Kidney glomerular epithelial cell (primary cell): ENCODE measurements at regions not wholly inside any gene's neighbourhood (a gene's known extent, or its start where the extent isn't known, plus 50 kb on each side); places are given as distances from the start of the nearest gene placed in this dataset.

Source experiments
- DNase-seq: peaks from one replicate; lab custom pipeline; 2025; lab: John Stamatoyannopoulos, UW

DNA sequence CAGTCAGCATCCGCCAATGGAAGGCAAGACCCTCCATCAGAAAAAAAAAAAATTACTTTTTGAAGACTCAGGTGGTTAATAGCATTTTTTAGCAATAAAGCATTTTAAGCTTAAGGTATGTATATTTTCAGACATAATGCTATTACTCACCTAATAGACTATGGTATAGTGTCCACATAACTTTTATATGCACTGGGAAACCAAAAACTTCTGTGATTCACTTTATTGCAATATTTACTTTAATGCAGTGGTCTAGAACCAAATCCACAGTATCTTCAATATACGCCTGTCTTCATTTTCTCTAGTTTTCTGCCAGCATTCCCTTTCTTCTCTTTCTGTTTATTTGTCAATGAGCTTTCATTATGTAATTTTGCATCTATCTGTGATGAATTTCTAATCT is 418.1 kb downstream of the SLITRK6 start:
- DNase-seq = no peak

DNA sequence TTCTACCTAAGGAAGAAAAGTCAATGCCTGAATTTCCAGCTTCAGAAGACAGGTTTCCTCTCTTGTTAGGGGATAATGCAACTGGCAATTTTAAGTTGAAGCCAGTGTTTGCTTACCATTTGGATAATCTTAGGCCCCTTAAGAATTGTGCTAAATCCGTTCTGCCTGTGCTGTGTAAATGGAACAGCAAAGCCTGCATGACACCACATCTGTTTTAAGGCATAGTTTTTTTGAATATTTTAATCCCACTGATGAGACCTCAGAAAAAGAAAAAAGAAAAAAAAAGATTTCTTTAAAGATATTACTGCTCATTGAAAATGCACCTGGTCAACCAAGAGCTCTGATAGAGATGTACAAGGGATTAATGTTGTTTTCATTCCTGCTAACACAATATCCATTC is 419.2 kb downstream of the SLITRK6 start:
- DNase-seq = no peak

DNA sequence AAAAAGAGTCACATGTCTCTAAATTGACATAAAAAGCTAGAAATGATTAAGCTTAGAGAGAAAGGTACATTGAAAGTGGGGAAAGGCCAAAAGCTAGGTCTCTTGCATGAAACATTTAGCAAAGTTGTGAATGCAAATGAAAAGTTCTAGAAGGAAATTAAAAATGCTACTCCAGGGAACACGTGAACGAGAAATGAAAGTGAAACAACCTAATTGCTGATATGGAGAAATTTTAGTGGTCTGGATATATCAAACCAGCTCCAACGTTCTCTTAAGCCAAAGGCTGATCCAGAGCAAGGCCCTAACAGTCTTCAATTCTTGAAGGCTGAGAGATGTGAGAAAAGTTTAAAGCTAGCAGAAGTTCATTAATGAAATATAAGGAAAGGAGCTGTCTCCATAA is 419.8 kb downstream of the SLITRK6 start:
- no peak for DNase-seq

DNA sequence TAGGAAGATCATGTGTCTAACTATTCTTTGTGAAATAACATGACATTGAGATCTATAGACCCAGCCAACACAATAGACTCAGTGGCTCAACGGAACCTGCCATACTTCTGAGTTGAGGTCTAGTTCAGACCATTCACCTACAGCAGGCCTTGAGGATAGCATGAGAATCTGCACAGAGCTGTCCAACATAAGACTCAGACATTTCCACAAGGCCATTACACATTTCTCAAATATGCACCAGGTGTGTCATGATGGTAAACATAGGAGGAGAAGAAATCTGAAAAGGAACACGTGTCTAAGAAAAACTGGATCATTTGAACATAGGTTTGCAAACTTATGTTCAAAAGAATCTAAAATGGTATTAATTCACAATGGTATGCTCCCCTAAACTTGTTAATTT is 421.4 kb downstream of the SLITRK6 start:
- DNase-seq = no peak

DNA sequence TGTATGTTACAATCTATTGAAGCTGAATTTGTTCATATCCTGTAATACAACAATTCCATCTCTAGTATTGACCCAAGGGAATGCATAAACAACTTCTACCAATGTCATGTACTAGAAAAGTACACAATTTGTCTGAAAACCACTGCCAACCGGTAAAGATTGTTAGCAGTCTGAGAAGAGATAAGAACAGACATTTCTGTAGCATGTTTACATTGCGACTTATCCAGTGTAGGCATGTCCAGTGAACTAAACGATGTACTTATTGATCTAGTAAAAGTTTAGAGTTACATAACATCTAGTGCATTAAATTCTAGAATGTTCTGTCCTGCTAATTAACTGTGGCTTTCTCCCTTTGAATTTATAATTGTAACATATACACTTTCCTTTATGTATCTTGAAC is 425.9 kb downstream of the SLITRK6 start:
- no peak for DNase-seq

DNA sequence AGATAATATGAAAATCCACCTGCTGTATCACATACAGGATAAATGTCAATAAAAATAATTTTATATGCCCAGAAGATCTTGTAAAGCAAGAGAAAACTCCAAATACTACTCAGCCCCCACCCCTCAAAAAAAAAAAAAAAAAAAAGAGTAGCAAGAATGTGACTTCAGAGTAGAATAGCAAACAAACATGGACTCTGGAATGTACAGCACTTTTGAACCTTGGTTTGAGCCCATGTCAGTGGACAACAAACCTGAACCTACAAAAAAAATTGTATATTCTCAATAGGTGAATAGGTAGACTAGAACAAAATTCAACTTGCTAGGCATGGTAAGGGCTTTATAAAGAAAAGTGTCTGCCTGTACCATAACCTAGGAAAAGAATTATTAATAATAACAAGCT is 428.0 kb downstream of the SLITRK6 start:
- DNase-seq = no peak

DNA sequence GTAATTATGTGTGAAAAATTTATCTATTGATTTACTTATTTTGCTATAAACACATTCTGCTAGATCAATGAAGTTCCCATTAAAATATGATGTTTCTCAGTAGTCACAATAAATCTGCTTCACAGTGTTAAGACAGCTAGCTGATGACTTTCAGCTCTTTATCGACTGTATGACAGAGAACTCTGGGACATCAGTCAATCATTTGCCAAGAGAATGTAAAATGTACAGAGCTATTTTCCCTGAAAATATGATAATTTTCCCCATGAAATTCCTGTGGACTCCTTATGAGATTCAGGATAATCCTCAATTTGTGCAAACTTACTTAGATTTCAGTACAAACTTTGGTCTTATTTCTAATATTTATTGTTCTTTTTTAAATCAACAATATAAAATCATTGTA is 430.5 kb downstream of the SLITRK6 start:
- DNase-seq = no peak

DNA sequence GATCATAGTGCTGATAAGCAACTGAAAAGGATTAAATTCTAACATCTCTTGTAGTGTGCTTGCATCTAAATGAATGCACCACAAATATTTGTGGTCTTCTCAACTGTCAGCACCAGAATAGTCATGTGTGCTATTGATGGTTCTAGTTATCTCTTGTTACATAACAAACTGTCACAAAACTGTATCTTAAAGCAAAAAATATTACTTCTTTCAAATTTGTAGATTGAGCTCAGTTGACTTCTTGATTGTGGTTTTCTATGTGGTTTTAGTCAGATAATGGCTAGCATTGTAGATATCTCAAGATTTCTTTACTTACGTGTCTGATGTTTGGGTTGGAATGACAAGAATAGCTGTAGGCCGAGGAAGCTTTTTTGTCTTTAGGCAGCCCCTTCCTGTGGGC is 431.3 kb downstream of the SLITRK6 start:
- DNase-seq = no peak

DNA sequence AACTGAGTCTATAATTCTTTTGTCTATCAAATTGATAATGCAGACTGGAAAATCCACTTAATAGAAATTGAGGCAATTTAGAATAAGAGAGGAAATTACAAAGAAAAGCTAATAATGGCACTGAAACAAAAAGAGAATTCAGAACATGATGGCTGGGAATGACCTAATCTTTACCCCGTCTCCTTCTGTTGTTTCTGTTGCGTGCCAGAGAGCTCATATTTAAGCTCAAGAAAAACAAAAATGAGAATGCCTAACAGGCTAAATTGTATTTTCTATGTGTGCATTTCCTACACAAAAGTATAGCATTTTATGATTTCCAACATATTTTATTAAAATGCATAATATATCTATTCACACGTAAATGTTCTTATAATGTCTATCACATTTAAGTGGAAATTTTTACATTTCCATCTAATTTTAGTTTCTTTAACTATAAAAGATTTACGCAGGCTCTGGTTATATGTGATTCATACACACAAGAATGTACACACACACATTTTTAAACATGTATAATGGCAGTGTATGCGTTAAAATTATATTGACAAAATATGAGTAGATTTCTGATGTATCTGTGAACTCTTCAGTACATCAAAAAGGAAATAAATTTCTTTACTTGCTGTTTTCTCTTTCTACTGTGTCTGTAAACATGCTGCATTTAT is 432.3 kb downstream of the SLITRK6 start:
- no peak for DNase-seq

DNA sequence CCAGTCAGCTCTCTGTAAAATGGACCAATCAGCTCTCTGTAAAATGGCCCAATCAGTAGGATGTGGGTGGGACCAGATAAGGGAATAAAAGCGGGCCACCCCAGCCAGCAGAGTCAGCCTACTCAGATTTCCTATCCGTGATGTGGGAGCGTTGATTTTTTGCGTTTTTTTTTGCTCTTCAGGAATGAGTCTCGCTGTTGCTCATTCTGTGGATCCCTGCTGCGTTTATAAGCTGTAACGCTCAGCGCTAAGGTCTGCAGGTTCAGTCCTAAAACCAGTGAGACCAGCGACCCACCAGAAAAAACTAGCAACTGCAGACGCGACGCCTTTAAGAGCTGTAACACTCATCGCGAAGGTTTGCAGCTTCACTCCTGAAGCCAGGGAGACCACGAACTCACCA is 435.7 kb downstream of the SLITRK6 start:
- no peak for DNase-seq

DNA sequence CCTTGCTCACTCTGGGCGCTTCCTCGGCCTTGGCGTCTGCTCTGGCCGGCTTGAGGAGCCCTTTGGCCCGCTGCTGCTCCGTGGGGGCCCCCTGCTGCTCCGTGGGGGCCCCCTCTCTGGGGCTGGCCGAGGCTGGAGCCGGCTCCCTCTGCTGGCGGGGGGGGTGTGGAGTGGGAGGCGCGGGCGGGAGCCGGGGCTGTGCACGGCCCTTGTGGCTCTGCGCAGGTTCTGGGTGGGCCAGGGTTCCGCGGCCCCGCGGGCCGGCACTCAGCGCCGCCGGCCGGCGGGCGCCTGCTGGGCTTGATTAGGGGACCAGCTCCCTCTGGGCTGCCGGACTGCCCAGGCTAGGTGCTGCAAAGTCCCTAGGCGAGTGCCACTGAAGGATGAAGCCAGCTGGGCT is 436.2 kb downstream of the SLITRK6 start:
- no peak for DNase-seq

DNA sequence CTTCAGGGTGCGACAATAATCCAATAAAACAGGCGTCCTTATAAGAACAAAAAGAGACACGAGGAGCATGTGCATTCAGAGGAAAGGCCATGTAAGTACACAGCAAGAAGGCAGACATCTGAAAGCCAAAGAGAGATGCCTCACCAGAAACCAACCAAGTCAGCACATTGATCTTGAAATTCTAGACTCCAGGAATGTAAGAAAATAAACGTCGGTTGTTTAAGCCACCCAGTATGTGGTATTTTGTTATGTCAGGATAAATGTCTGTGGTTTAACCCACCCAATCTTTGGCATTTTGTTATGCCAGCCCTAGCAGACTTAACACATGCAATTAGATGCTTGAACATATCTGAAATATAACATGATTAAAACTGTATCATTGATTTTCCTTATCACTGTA is 452.0 kb downstream of the SLITRK6 start:
- no peak for DNase-seq

DNA sequence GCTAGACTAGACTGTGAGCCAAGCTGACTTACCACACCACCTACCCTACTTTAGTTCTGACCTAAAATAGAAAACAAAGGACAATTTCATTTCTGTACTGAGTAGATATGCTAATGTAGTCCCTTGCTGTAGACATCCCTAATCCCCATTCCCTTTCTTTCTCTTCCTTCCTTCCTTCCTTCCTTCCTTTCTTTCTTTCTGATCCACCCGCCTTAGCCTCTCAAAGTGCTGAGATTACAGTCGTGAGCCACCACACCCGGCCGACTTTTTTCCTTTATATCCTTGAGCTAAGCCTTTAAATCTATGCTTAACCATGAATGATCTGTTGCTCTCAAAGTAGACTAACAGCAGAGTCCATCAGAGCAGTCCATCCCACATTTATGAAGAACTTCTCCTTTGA is 465.0 kb downstream of the SLITRK6 start:
- no peak for DNase-seq

DNA sequence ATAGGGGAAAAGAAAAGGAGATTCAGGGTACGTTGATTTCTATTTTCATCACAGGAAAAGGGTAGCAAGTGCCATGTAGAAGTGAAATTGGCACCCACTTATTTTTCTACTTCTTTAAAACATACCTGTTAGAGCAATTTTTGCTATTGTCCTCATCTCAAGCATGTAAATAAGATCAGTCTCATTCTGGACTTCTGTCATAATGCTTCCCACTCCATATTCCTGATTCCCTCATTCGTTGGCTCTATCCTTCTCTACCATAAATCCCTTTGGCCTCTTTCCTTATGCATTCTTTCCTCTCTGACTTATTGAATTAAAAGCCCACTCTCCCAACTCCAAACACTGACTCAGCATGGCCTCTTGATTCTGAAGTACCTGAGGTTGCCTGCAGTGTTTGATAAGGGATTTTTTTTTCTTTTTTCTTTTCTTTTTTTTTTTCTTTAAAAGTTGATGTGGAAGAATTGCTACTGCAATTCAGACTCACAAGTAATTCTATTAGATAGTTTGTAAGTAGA is 465.7 kb downstream of the SLITRK6 start:
- no peak for DNase-seq

DNA sequence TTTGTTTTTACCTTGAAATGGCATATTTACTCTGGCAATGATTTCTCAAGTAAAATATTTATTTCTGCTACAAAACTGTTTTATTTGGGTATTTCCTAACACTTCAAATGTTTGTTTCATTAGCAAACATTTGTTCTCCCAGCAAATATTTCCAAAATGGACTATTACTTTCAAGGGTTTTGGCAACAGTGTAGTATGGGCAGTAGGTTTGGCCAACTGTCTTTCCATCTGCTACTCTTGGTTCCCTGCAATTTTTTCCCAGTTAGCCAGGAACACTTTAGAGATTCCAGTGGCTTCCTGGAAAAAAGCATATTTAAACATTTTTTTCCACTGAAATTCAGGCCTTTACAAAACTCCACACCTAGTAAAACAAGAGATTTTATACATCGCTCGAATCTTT is 466.6 kb downstream of the SLITRK6 start:
- DNase-seq = no peak

DNA sequence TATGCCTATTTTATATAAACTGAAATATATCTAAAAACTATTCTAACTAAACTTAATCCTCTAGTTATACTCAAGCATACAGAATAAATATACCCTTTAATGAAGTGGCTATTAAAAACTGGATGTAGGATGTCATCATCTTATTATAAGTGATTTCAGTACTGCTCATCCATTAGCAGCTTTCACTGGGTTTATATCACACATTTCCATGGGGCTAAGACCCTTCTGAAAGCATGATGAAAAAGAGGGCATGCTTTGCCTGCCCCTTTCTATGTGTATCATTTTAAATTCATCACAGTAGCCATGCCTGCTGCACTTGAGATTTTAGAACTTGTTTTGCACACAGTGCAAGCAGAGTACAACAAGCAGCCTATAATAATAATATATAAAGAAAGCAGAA is 477.5 kb downstream of the SLITRK6 start:
- DNase-seq = no peak

DNA sequence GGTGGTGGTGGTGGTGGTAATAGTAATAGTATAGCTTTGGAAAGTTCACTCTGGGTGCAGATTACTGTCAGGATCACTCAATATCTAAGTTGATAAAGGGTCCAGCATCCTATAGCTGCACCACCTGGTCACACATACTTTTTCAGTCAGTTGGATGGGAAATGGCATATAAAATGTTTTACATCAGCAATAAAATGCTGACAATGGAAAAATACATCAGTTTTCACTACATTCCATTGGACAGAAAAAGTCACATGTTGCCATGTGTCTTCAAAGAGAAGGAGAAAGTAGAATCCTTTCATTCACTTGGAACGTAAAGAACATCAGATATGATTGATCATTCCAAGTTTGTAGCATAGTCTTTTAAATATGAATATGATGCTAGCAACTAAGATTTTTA is 481.4 kb downstream of the SLITRK6 start:
- DNase-seq = no peak

DNA sequence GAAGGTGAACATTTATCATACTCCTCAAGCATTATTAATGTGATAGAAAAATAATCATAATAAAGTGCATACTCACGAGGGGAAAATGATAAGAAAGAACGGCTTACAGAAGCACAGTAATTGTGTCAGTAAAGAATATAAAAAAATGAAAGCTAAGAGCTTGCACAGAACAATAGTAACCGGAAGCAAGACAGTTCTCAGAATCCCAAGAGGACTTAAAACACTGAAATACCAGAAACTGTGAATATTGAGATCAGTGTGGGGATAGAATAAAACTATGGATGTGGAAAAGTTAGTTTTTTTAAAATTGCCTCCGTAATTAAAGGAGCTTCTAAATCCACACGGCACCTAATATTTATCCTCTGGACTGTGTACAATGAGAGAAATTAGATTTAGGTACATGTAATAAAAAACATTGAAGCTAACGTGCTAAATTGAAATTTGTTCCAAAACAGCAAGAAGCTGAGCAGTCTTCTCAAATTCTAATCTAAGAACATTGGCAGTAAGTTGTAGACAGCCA is 482.7 kb downstream of the SLITRK6 start:
- no peak for DNase-seq

DNA sequence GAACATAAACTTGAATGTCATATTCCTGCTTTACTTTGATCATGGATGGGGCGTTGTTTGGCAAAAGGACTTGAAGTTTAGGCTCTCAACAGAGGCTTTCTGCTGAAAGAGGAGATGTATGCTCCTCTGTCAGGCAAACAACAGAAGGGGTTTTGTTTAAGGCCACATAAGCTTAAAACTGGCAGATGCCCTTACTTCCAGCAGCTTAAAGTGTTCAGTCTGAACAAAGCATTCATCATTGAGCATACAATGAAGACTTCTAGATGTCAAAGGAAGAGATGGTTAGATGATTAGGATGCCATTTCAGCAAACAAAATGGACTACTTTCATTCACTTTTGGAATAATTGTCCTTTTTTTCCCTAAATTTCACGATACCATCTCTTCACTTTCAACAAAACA is 484.5 kb downstream of the SLITRK6 start:
- no peak for DNase-seq

DNA sequence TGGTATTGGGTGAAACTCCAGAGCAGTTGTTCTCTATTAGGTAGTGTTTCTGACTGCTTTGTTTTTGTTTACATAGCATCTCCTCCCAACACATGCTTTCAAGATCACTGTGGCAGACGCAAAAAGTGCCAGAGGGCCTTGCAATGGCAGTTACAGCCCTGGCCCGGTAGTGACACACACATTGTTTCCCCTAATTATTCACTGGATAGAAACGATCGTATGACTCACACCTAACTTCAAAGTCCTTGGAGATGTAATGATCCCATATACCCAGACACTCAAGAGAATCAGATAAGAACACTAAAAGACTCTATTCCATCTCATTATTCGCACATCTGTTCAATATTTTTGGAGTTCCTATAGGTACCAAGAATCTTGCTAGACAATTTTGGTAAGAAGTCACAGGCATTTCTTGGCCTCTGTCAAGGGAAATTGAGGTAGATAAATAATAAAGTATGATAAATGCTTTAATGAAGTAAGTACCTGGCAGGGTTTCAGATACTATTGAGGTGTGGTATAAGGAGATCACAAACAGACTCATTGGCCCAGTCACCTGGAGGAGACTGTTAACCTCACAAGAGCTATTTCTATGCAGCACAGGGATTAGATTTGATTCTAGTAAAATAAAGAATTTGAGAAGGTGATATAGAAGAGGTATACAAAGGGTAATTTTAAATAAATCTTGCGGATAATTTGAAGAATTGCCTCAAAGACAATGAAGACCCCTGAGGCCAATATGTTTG is 485.3 kb downstream of the SLITRK6 start:
- no peak for DNase-seq

DNA sequence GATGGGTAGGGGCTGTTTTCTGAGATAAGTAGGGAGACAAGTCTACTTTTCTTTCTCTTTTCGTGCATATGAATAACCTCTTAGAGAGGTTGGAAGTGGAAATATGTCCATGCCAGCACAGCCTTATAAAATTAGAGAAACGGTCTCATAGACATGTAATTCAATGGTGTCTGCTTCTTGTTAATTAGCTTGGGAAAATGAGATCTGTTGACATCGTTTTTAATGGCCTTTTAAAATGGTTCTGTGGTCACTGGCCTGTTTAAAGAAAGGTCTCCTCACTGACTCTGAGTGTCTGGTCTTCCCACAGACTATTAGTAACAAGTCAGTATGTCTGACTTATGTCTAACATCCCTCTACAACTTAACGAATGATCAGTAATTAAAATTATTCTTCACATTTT is 487.1 kb downstream of the SLITRK6 start:
- no peak for DNase-seq

DNA sequence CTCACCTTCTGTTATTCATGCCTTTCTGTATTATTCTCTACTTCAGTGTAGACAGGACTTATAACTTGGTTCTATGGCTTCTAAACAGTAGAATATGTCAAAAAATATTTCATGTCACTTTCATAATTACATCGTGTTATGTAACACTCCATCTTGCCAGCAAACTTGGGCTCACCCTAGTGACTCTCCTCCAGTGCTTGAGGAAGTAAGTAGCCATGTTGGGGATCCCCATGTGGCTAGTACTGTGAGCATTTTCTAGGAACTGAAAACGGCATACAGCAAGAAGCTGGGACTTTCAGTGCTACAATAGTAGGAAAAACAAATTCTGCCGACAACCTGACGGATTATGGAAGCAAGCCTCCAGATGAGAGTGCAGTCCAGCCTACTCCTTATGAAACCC is 495.6 kb downstream of the SLITRK6 start:
- no peak for DNase-seq

DNA sequence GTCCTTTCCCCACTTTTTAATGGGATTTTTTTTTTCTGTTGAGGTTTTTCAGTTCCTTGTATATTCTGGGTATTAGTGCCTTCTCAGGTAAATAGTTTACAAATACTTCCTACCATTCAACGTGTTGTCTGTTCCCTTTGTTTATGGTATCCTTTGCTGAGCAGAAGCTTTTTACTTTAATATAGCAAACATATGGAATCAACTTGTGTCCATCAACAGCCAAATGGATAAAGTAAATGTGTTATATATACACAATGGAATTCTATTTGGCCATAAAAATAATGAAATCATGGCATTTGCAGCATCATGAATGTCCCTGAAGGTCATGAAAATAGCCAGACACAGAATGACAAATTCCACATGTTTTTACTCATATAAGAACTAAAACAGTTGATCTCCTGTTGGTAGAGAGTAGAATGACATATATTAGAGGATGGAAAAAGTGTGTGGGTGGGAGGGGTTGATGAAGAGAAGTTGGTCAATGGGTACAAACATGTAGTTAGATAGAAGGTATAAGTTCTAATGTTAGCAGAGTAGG is 500.8 kb downstream of the SLITRK6 start:
- DNase-seq = no peak
